ENCODE measurements at regions not wholly inside any gene's neighbourhood (a gene's known extent, or its start where the extent isn't known, plus 50 kb on each side); places are given as distances from the start of the nearest gene placed in this dataset.
"Not testable (repeated sequence)": the region's sequence is repeated elsewhere in the genome, so short reads cannot be mapped to it uniquely, and the experiment has no call there.

GRCh38 chr1:67532452-67533216 is 102.4 kb upstream of the SERBP1 start:
- peak in 1 of 2 donors; percentile 28 for DNase-seq

- DNase-seq: no peak
Measured at GRCh38 chr1:67534627-67535065, 104.4 kb upstream of the SERBP1 start.

- DNase-seq: peak; percentile 16 to 52
Measured at GRCh38 chr1:67535474-67535873, 105.3 kb upstream of the SERBP1 start.

GRCh38 chr1:67536957-67537666 is 106.9 kb upstream of the SERBP1 start:
- no peak for DNase-seq

DNA sequence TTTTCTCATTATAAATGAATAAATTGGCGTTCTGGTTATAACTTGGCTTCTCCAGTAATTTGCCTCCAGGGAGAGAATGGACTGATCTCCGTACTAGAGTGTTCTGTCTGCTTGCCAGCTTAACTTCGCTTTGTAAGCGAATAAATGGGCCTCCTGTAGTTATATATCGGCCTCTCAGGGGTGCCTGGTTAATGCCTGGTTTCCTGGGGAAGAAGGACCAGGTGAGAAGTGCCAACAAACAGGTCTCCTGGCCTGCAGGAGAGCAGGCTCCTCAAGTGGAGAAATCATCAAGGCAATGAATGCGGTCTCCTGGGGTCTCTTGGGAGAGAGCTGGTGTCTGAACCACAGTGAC is 107.4 kb upstream of the SERBP1 start:
- no peak for DNase-seq

- no peak for DNase-seq
Measured at GRCh38 chr1:67540025-67540732, 110.0 kb upstream of the SERBP1 start.

GRCh38 chr1:67540733-67541125 is 110.5 kb upstream of the SERBP1 start:
- no peak for DNase-seq

DNA sequence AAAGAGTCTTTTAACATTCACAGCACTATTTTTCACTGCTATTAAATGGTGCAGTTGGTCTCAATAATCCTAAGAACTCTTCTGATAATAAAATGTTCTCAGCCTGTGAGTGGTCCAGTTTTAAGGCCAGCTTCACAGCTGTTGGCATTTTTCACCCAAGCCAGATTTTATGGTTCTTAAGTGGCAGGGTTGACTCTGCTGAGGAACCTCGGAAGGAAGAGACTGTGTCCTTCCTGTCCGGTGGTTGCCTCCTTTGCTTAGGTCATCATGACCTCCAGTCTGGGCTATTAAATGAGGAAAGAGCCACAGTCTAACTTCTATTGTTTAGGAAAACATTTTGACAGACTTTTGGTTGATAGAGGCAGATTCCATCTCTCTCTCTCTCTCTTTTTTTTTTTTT is 112.5 kb upstream of the SERBP1 start:
- no peak for DNase-seq

- no peak for DNase-seq
Measured at GRCh38 chr1:67544921-67545320, 114.7 kb upstream of the SERBP1 start.

DNA sequence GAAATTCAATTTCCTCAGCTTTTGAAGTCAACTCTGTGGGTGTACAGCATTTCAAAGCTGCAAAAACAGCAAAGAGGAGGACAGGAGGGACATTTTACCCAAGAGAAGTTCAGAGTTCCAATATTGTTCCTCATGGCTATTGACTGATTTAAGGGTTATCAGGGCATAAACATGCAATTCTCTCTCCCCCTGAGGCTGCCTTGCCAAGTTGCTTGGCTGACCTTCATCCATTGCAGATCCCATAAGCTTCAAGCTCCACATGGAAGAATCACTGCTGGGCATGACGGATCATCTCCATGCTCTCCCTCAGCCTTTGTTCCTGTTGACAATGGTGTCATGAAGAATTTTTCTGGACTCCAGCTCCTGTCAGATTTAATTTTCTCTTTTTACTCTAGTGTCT is 115.2 kb upstream of the SERBP1 start:
- no peak for DNase-seq

DNA sequence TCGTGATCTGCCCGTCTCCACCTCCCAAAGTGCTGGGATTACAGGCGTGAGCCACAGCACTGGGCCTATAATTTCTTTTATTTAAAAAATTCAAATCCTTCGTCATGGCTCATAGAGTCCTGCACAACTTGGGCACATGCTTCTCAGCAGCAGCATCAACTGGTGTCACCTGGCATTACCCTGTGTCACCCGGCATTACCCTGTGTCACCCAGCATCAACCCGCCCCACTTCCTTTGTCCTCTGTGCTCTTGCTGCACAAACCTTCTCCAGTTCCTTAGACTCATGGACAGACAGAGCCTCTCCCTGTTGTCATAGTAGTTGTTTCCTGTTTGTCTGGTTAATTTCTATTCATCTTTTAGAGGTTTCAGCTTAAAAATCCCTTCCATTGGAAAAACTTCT is 121.2 kb upstream of the SERBP1 start:
- DNase-seq: no peak

- DNase-seq: no peak
Measured at GRCh38 chr1:67552336-67552759, 122.1 kb upstream of the SERBP1 start.

- DNase-seq: not testable (repeated sequence)
Measured at GRCh38 chr1:67554204-67554603, 124.0 kb upstream of the SERBP1 start.

- DNase-seq: no peak
Measured at GRCh38 chr1:67555461-67556296, 125.5 kb upstream of the SERBP1 start.

DNA sequence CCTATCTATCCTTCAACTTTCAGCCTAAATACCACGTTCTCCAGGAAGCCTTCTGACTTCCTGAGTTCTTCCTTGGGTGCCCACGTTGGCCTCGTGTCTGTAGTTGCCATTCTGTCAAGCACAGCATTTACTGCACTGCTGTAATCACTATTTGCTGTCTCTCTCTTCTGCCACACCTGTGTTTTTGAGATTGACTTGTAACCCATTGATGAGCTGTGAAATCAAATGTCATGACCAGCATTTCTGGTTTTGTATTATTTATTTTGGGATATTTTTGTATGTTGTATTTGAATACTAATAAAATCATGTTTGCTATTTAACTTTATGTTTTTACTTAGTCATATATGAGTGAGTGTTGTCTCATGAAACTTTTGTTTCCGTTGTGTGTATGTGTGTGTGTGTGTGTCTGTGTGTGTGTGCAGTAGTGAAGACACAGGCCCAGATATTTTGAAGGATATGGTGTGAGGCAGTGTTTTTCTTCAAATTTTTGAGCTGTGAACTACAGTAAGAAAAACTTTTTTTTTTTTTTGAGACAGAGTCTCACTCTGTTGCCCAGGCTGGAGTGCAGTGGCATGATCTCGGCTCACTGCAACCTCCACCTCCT is 126.2 kb upstream of the SERBP1 start:
- DNase-seq: no peak

GRCh38 chr1:67557696-67558448 is 127.1 kb upstream of the GADD45A start:
- DNase-seq: no peak

GRCh38 chr1:67558449-67559193 is 126.4 kb upstream of the GADD45A start:
- DNase-seq: no peak

DNA sequence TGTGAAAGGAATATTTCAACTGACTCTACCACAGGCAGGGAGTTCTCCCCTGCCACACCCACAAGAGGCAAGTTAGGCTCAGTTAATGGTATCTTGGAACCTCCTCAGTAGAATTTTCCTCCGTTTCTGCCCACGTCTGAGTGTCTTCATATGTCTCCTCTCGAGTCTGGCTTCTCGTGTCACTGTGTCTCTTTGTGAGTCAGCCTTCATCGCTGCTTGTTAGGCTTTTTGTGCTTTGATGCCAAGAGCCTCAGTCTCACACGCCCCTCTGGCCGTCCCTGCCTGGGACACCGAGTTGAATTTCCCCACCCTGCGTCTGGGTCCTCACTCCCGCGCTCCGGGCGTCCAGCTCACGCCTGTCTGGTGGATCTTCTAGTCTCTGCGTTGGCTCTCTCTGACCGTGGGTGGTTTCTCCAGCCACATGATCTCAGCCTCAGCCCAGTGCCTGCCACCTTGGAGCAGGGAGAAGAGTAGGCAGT is 125.7 kb upstream of the GADD45A start:
- DNase-seq: no peak

- no peak for DNase-seq
Measured at GRCh38 chr1:67560580-67561255, 124.3 kb upstream of the GADD45A start.

- peak; percentile 73 to 74 for DNase-seq
Measured at GRCh38 chr1:67561704-67562113, 123.3 kb upstream of the GADD45A start.
